ENCODE measurements at regions not wholly inside any gene's neighbourhood (a gene's known extent, or its start where the extent isn't known, plus 50 kb on each side); places are given as distances from the start of the nearest gene placed in this dataset.
"Not testable (repeated sequence)": the region's sequence is repeated elsewhere in the genome, so short reads cannot be mapped to it uniquely, and the experiment has no call there.

DNA sequence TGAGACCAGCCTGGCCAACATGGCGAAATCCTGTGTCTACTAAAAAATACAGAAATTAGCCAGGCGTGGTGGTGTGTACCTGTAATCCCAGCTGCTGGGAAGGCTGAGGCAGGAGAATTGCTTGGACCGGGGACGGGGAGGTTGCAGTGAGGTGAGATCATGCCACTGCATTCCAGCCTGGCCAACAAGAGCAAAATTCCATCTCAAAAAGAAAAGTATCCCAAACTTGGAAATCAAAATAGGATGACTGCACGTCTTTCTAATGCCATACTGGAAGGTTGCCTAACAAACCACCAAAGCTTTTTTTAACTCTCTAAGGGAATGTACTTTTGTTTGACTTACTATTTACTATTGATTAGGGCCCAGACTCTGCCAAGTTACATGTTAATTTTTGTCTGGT lies 79.6 kb upstream of the PRSS12 start:
- TF ChIP-seq, protein P1, sequence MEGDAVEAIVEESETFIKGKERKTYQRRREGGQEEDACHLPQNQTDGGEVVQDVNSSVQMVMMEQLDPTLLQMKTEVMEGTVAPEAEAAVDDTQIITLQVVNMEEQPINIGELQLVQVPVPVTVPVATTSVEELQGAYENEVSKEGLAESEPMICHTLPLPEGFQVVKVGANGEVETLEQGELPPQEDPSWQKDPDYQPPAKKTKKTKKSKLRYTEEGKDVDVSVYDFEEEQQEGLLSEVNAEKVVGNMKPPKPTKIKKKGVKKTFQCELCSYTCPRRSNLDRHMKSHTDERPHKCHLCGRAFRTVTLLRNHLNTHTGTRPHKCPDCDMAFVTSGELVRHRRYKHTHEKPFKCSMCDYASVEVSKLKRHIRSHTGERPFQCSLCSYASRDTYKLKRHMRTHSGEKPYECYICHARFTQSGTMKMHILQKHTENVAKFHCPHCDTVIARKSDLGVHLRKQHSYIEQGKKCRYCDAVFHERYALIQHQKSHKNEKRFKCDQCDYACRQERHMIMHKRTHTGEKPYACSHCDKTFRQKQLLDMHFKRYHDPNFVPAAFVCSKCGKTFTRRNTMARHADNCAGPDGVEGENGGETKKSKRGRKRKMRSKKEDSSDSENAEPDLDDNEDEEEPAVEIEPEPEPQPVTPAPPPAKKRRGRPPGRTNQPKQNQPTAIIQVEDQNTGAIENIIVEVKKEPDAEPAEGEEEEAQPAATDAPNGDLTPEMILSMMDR (IDR thresholded peaks at IDR 0.05; ENCODE audit: poor library complexity) = not testable (repeated sequence)
- not testable (repeated sequence) for TF ChIP-seq EZH2 (IDR thresholded peaks at IDR 0.05; ENCODE audit: borderline replicate concordance); EZH2phosphoT487 (IDR thresholded peaks at IDR 0.05; ENCODE audit: low read depth, severe bottlenecking, unreplicated experiment)

Measured in hepatocyte (in vitro differentiated cells).